ENCODE measurements at regions not wholly inside any gene's neighbourhood (a gene's known extent, or its start where the extent isn't known, plus 50 kb on each side); places are given as distances from the start of the nearest gene placed in this dataset.

- Mint-ChIP-seq H3K27ac (ENCODE audit: low read depth, unreplicated experiment) (no peak overlapping the region), H3K27me3 (ENCODE audit: insufficient read depth, unreplicated experiment) (peaks cover 22% of the 10 kb centered on the region), H3K4me3 (ENCODE audit: unreplicated experiment) (no peak overlapping the region), H3K36me3 (ENCODE audit: insufficient read depth, unreplicated experiment) (no peaks in the 10 kb centered on the region), H3K4me1 (ENCODE audit: insufficient read depth, unreplicated experiment) (no peaks in the 10 kb centered on the region), H3K9me3 (ENCODE audit: unreplicated experiment) (no peaks in the 10 kb centered on the region)
- no TSS peak for BruUV-seq (replicated peaks)
- ChIA-PET CTCF (no interaction called here), POLR2A (interaction anchor here (0.6 kb wide), 1 partner anchor 121 kb away, joined by 3 read pairs; no protein-coding TSS in a partner anchor)
- no peak for DNase-seq (ENCODE audit: unreplicated experiment)
- TF ChIP-seq CTCF (IDR thresholded peaks at IDR 0.05; ENCODE audit: unreplicated experiment): no peak
- intact Hi-C loops (cut with micrococcal nuclease): no loop called here
Measured at GRCh38 chr4:115670930-115671329, 557.5 kb upstream of the NDST4 start.

- DNase-seq (ENCODE audit: unreplicated experiment): no peak
- no peak for TF ChIP-seq CTCF (IDR thresholded peaks at IDR 0.05; ENCODE audit: unreplicated experiment)
- Mint-ChIP-seq H3K9me3 (ENCODE audit: unreplicated experiment) (no peaks in the 10 kb centered on the region), H3K4me3 (ENCODE audit: unreplicated experiment) (no peak overlapping the region), H3K36me3 (ENCODE audit: insufficient read depth, unreplicated experiment) (no peaks in the 10 kb centered on the region), H3K4me1 (ENCODE audit: insufficient read depth, unreplicated experiment) (no peaks in the 10 kb centered on the region), H3K27ac (ENCODE audit: low read depth, unreplicated experiment) (no peak overlapping the region), H3K27me3 (ENCODE audit: insufficient read depth, unreplicated experiment) (peaks cover 24% of the 10 kb centered on the region)
- CTCF ChIA-PET: no interaction called here
- POLR2A ChIA-PET: no interaction called here
- intact Hi-C loops (cut with micrococcal nuclease): no loop called here
- BruUV-seq (replicated peaks): no TSS peak
Measured at GRCh38 chr4:115668396-115668795, 555.0 kb upstream of the NDST4 start.

- H3K27ac Mint-ChIP-seq (ENCODE audit: low read depth, unreplicated experiment): no peak overlapping the region
- H3K4me3 Mint-ChIP-seq (ENCODE audit: unreplicated experiment): no peak overlapping the region
- DNase-seq (ENCODE audit: unreplicated experiment): no peak
- BruUV-seq (replicated peaks): no TSS peak
- peaks cover 28% of the 10 kb centered on the region for H3K27me3 Mint-ChIP-seq (ENCODE audit: insufficient read depth, unreplicated experiment)
- no peaks in the 10 kb centered on the region for H3K4me1 Mint-ChIP-seq (ENCODE audit: insufficient read depth, unreplicated experiment)
- no peak for TF ChIP-seq CTCF (IDR thresholded peaks at IDR 0.05; ENCODE audit: unreplicated experiment)
- CTCF ChIA-PET: interaction anchor here (1.0 to 1.3 kb wide), 2 partner anchors 10 to 11 kb away, joined by 3 to 4 read pairs; no protein-coding TSS in a partner anchor
- intact Hi-C loops (cut with micrococcal nuclease): no loop called here
- H3K9me3 Mint-ChIP-seq (ENCODE audit: unreplicated experiment): no peaks in the 10 kb centered on the region
- H3K36me3 Mint-ChIP-seq (ENCODE audit: insufficient read depth, unreplicated experiment): no peaks in the 10 kb centered on the region
- POLR2A ChIA-PET: no interaction called here
Measured at GRCh38 chr4:115664285-115664684, 550.9 kb upstream of the NDST4 start.

GRCh38 chr4:115660465-115660864 is 547.0 kb upstream of the NDST4 start:
- no TSS peak for BruUV-seq (replicated peaks)
- H3K36me3 Mint-ChIP-seq (ENCODE audit: insufficient read depth, unreplicated experiment): no peaks in the 10 kb centered on the region
- H3K27ac Mint-ChIP-seq (ENCODE audit: low read depth, unreplicated experiment): no peak overlapping the region
- intact Hi-C loops (cut with micrococcal nuclease): no loop called here
- no peak for DNase-seq (ENCODE audit: unreplicated experiment)
- no peaks in the 10 kb centered on the region for H3K9me3 Mint-ChIP-seq (ENCODE audit: unreplicated experiment)
- no peak for TF ChIP-seq CTCF (IDR thresholded peaks at IDR 0.05; ENCODE audit: unreplicated experiment)
- POLR2A ChIA-PET: no interaction called here
- CTCF ChIA-PET: no interaction called here
- peaks cover 11% of the 10 kb centered on the region for H3K27me3 Mint-ChIP-seq (ENCODE audit: insufficient read depth, unreplicated experiment)
- H3K4me1 Mint-ChIP-seq (ENCODE audit: insufficient read depth, unreplicated experiment): no peaks in the 10 kb centered on the region
- no peak overlapping the region for H3K4me3 Mint-ChIP-seq (ENCODE audit: unreplicated experiment)
